SK-N-SH (cell line): ENCODE measurements at regions not wholly inside any gene's neighbourhood (a gene's known extent, or its start where the extent isn't known, plus 50 kb on each side); places are given as distances from the start of the nearest gene placed in this dataset.

Source experiments
- CTCF ChIA-PET: fragments of 300-600, 350-600 bp; formaldehyde crosslinking; extraction: SDS; loops from one replicate; lab custom pipeline; 2021; lab: Yijun Ruan, JAX
- POLR2A ChIA-PET: fragments of 350-600 bp; sonication (Branson Sonifier 250); formaldehyde crosslinking; extraction: SDS; loops from one replicate; lab custom pipeline; 2020; ENCODE audit warnings: antibody characterized with exemption, inconsistent platforms; lab: Yijun Ruan, JAX
- DNase-seq: peaks from one replicate; pipeline ENCODE4 v3.0.0; 2012
- H2AFZ ChIP-seq: fragments of 200-600 bp; sonication (generic); 2 replicates; pipeline ENCODE4 v1.8.1; 2016; ENCODE audit warnings: antibody characterized with exemption, mild to moderate bottlenecking, low read depth
- H3F3A ChIP-seq: fragments of 200-600 bp; sonication (generic); replicated peaks from 2 replicates; pipeline ENCODE3; 2016; ENCODE audit warnings: antibody characterized with exemption, mild to moderate bottlenecking; ENCODE audit not compliant: insufficient read depth
- H3K27ac ChIP-seq, 2 experiments: fragments of 200-500 bp in 1 of 2; fragments of 200-600 bp in 1 of 2; sonication (Bioruptor generic) in 1 of 2; sonication (generic), shearing (Covaris generic) in 1 of 2; 2 replicates each; pipeline versions ENCODE4 v1.5.1 to v1.6.1; 2014 to 2016; ENCODE audit warnings: low read depth in 2 of 2, inconsistent platforms in 1 of 2, low read length in 1 of 2, mild to moderate bottlenecking in 1 of 2, mixed read lengths in 1 of 2
- H3K27me3 ChIP-seq: fragments of 200-600 bp; sonication (generic), shearing (Covaris generic); 2 replicates; pipeline ENCODE4 v1.6.1; 2016; ENCODE audit warnings: mixed run types; ENCODE audit not compliant: insufficient read depth
- H3K36me3 ChIP-seq, 2 experiments: fragments of 200-500 bp in 1 of 2; fragments of 200-600 bp in 1 of 2; sonication (Bioruptor generic) in 1 of 2; sonication (generic) in 1 of 2; replicated peaks in 1 of 2; 2 replicates each; pipeline versions ENCODE3 to v1.5.1; 2014 to 2016; ENCODE audit warnings: low read length in 1 of 2, mild to moderate bottlenecking in 1 of 2; ENCODE audit not compliant: insufficient read depth in 2 of 2, control insufficient read depth in 1 of 2
- H3K4me1 ChIP-seq, 2 experiments: fragments of 200-500 bp in 1 of 2; fragments of 200-600 bp in 1 of 2; sonication (Bioruptor generic) in 1 of 2; sonication (generic), shearing (Covaris generic) in 1 of 2; 2 replicates each; pipeline versions ENCODE4 v1.5.1 to v1.6.1; 2014 to 2016; ENCODE audit warnings: low read depth in 1 of 2, low read length in 1 of 2, mixed run types in 1 of 2; ENCODE audit not compliant: insufficient read depth in 2 of 2, control insufficient read depth in 1 of 2
- H3K4me2 ChIP-seq: fragments of 200-600 bp; sonication (generic), shearing (Covaris generic); 2 replicates; pipeline ENCODE4 v1.6.1; 2017; ENCODE audit warnings: mixed run types
- H3K4me3 ChIP-seq, 2 experiments: fragments of 200-500 bp in 1 of 2; fragments of 200-600 bp in 1 of 2; sonication (Bioruptor generic) in 1 of 2; sonication (generic), shearing (Covaris generic) in 1 of 2; 2 replicates each; pipeline versions ENCODE4 v1.5.1 to v1.8.1; 2014 to 2016; ENCODE audit warnings: low read depth in 2 of 2, inconsistent platforms in 1 of 2, low read length in 1 of 2, mild to moderate bottlenecking in 1 of 2, mixed read lengths in 1 of 2, moderate library complexity in 1 of 2
- H3K79me2 ChIP-seq: fragments of 200-600 bp; sonication (generic); 2 replicates; pipeline ENCODE4 v1.8.1; 2017; ENCODE audit warnings: mild to moderate bottlenecking; ENCODE audit not compliant: insufficient read depth
- H3K9ac ChIP-seq: fragments of 200-600 bp; sonication (generic); 2 replicates; pipeline ENCODE4 v1.6.1; 2017; ENCODE audit warnings: mixed run types
- H3K9me2 ChIP-seq: fragments of 200-600 bp; sonication (generic); 2 replicates; pipeline ENCODE4 v1.6.1; 2017; ENCODE audit warnings: mixed run types
- H3K9me3 ChIP-seq: fragments of 200-600 bp; sonication (generic); 2 replicates; pipeline ENCODE4 v1.6.1; 2017; ENCODE audit warnings: mixed run types, mild to moderate bottlenecking, moderate library complexity
- H4K20me1 ChIP-seq: fragments of 200-600 bp; sonication (generic); 2 replicates; pipeline ENCODE4 v1.6.1; 2017; ENCODE audit warnings: mild to moderate bottlenecking, mixed run types; ENCODE audit not compliant: insufficient read depth
- EP300 ChIP-seq, 2 experiments: IDR thresholded peaks; 2 replicates each; pipeline versions ENCODE4 v1.4.0 to v1.6.1; 2012; ENCODE audit warnings: borderline replicate concordance in 1 of 2, low read depth in 1 of 2, low read length in 1 of 2
- FOSL2 ChIP-seq: IDR thresholded peaks from 2 replicates; pipeline ENCODE4 v1.4.0; 2012; ENCODE audit warnings: low read depth, mild to moderate bottlenecking, moderate library complexity, borderline replicate concordance
- MEF2A ChIP-seq: IDR thresholded peaks from 2 replicates; pipeline ENCODE4 v1.4.0; 2012; ENCODE audit warnings: low read depth, borderline replicate concordance
- NRF1 ChIP-seq: IDR thresholded peaks from 2 replicates; pipeline ENCODE4 v1.6.1; 2012; ENCODE audit warnings: low read depth, mild to moderate bottlenecking, low read length
- REST ChIP-seq: IDR thresholded peaks from 2 replicates; pipeline ENCODE4 v1.6.1; 2012; ENCODE audit warnings: mild to moderate bottlenecking, low read depth, low read length, moderate library complexity
- RFX5 ChIP-seq: IDR thresholded peaks from 2 replicates; pipeline ENCODE4 v1.6.1; 2012; ENCODE audit warnings: mild to moderate bottlenecking, improper control_type of control experiment, low read length
- RXRA ChIP-seq: IDR thresholded peaks from 2 replicates; pipeline ENCODE4 v1.4.0; 2012; ENCODE audit warnings: low read depth, mild to moderate bottlenecking, borderline replicate concordance
- SMC3 ChIP-seq: IDR thresholded peaks from 2 replicates; pipeline ENCODE4 v1.6.1; 2012; ENCODE audit warnings: low read depth, low read length, improper control_type of control experiment
- TCF12 ChIP-seq: IDR thresholded peaks from 2 replicates; pipeline ENCODE4 v1.4.0; 2012
- USF1 ChIP-seq: IDR thresholded peaks from 2 replicates; pipeline ENCODE4 v1.4.0; 2012; ENCODE audit warnings: low read depth, borderline replicate concordance
- USF2 ChIP-seq: fragments of 150-350 bp; IDR thresholded peaks from 2 replicates; pipeline ENCODE4 v1.6.1; 2017; ENCODE audit warnings: antibody characterized with exemption, low read length, low read depth, borderline replicate concordance
- YY1 ChIP-seq: IDR thresholded peaks from 2 replicates; pipeline ENCODE4 v1.4.0; 2012; ENCODE audit warnings: low read depth, mild to moderate bottlenecking
- WGBS: methylation state at CpG from one replicate; pipeline ENCODE4 v1.1.6; 2017; ENCODE audit warnings: low lambda C conversion rate; 5-methylcytosine and 5-hydroxymethylcytosine counted together

- no peak for TF ChIP-seq RXRA
- no peak for TF ChIP-seq RFX5
- no peak for TF ChIP-seq SMC3
- no peak for TF ChIP-seq USF1
- TF ChIP-seq YY1 = no peak
- TF ChIP-seq FOSL2 = no peak
- no peak for TF ChIP-seq USF2
Observed at GRCh38 chr20:52791091-52791490, 181.1 kb upstream of the TSHZ2 start (continued).

- H2AFZ ChIP-seq = no peak overlapping the region
- ChIA-PET CTCF (interaction anchor here (1.4 kb wide), 1 partner anchor 9 kb away, joined by 3 read pairs; no protein-coding TSS in a partner anchor), POLR2A (no interaction called here)
- no peaks in the 10 kb centered on the region for H3K9me3 ChIP-seq
- no peaks in the 10 kb centered on the region for H4K20me1 ChIP-seq
- H3K4me2 ChIP-seq = no peak overlapping the region
- no peaks in the 10 kb centered on the region for H3F3A ChIP-seq
- 61% methylated on average over 2 of the region's 2 CpGs for WGBS
- H3K27ac ChIP-seq = no peak overlapping the region
- peaks cover 0 to 3% of the 10 kb centered on the region in 2 experiments; a peak in 2 of 4 replicates for H3K4me1 ChIP-seq
- H3K36me3 ChIP-seq = no peaks in the 10 kb centered on the region
- no peaks in the 10 kb centered on the region for H3K79me2 ChIP-seq
- H3K9ac ChIP-seq = no peak overlapping the region
- no peaks in the 10 kb centered on the region for H3K9me2 ChIP-seq
- H3K4me3 ChIP-seq = no peak overlapping the region
- H3K27me3 ChIP-seq = no peaks in the 10 kb centered on the region
- no peak for DNase-seq
- no peak for TF ChIP-seq USF1
- TF ChIP-seq RXRA = no peak
- TF ChIP-seq NRF1 = no peak
- TF ChIP-seq EP300 (IDR thresholded peaks at IDR 0.05; ENCODE audit: borderline replicate concordance in 1 of 2, low read depth in 1 of 2, low read length in 1 of 2) = no peak
- no peak for TF ChIP-seq REST
- no peak for TF ChIP-seq TCF12
- no peak for TF ChIP-seq YY1
- no peak for TF ChIP-seq MEF2A
- no peak for TF ChIP-seq USF2
Observed at GRCh38 chr20:52789716-52790115, 182.4 kb upstream of the TSHZ2 start.
